HG03139 (cell line): ENCODE measurements at regions not wholly inside any gene's neighbourhood (a gene's known extent, or its start where the extent isn't known, plus 50 kb on each side); places are given as distances from the start of the nearest gene placed in this dataset.

Source experiments
- ATAC-seq: cut with Tn5 transposase; IDR thresholded peaks from one replicate; pipeline ENCODE4 v1.9.1; 2021; ENCODE audit not compliant: unreplicated experiment

- no peak for ATAC-seq
Measured at GRCh38 chr10:111200505-111201186, 123.8 kb downstream of the ADRA2A start.

- no peak for ATAC-seq
Measured at GRCh38 chr10:111203615-111204014, 126.8 kb downstream of the ADRA2A start.

GRCh38 chr10:111204838-111205237 lies 128.0 kb downstream of the ADRA2A start:
- no peak for ATAC-seq

GRCh38 chr10:111206521-111206920 lies 129.7 kb downstream of the ADRA2A start:
- ATAC-seq: no peak

- ATAC-seq: no peak
Measured at GRCh38 chr10:111207500-111207899, 130.7 kb downstream of the ADRA2A start.

GRCh38 chr10:111208951-111209350 lies 132.1 kb downstream of the ADRA2A start:
- no peak for ATAC-seq

- ATAC-seq: no peak
Measured at GRCh38 chr10:111209692-111210091, 132.9 kb downstream of the ADRA2A start.

GRCh38 chr10:111211241-111211640 lies 134.4 kb downstream of the ADRA2A start:
- no peak for ATAC-seq

- no peak for ATAC-seq
Measured at GRCh38 chr10:111211706-111212105, 134.9 kb downstream of the ADRA2A start.

- no peak for ATAC-seq
Measured at GRCh38 chr10:111221682-111222480, 145.1 kb downstream of the ADRA2A start.

- no peak for ATAC-seq
Measured at GRCh38 chr10:111222961-111223360, 146.1 kb downstream of the ADRA2A start.

- no peak for ATAC-seq
Measured at GRCh38 chr10:111231779-111232178, 154.9 kb downstream of the ADRA2A start.

GRCh38 chr10:111233439-111233838 lies 156.6 kb downstream of the ADRA2A start:
- no peak for ATAC-seq

GRCh38 chr10:111234234-111234913 lies 157.5 kb downstream of the ADRA2A start:
- ATAC-seq: no peak

- ATAC-seq: no peak
Measured at GRCh38 chr10:111234914-111235302, 158.1 kb downstream of the ADRA2A start.

- ATAC-seq: no peak
Measured at GRCh38 chr10:111240348-111240747, 163.5 kb downstream of the ADRA2A start.

GRCh38 chr10:111243126-111243525 lies 166.3 kb downstream of the ADRA2A start:
- no peak for ATAC-seq

- ATAC-seq: no peak
Measured at GRCh38 chr10:111246136-111246535, 169.3 kb downstream of the ADRA2A start.

- ATAC-seq: no peak
Measured at GRCh38 chr10:111246814-111247452, 170.1 kb downstream of the ADRA2A start.

GRCh38 chr10:111247781-111248389 lies 171.1 kb downstream of the ADRA2A start:
- no peak for ATAC-seq

- no peak for ATAC-seq
Measured at GRCh38 chr10:111249925-111250324, 173.1 kb downstream of the ADRA2A start.
